Activated naive CD8-positive, alpha-beta T cell treated with anti-CD3 and anti-CD28 coated beads, Interleukin-2, amount 10 ng/mL, durations not matched to agents 7 days and 5 days (primary cell): ENCODE measurements at regions not wholly inside any gene's neighbourhood (a gene's known extent, or its start where the extent isn't known, plus 50 kb on each side); places are given as distances from the start of the nearest gene placed in this dataset.
"Not testable (repeated sequence)": the region's sequence is repeated elsewhere in the genome, so short reads cannot be mapped to it uniquely, and the experiment has no call there.

Experiments
- ATAC-seq: fragments of 150-1000 bp; cut with Tn5 transposase; one replicate; pipeline ENCODE4 v1.10.0; 2021; ENCODE audit warnings: low read depth, moderate library complexity
- POLR2A ChIA-PET: fragments of 350-600 bp; sonication (Branson Sonifier 250); formaldehyde crosslinking; loops from one replicate; lab custom pipeline; 2021; ENCODE audit warnings: antibody characterized with exemption; lab: Charles Lee
- DNase-seq: peaks from one replicate; pipeline ENCODE4 v3.0.0; 2021
- H3K27ac Mint-ChIP-seq: one replicate; pipeline ENCODE4 v1.8.0; 2022; ENCODE audit warnings: mild to moderate bottlenecking, mixed read lengths
- H3K27me3 Mint-ChIP-seq: one replicate; pipeline ENCODE4 v1.8.0; 2022; ENCODE audit warnings: mild to moderate bottlenecking, moderate library complexity, mixed read lengths
- H3K36me3 Mint-ChIP-seq: one replicate; pipeline ENCODE4 v1.8.0; 2021; ENCODE audit warnings: mild to moderate bottlenecking, mixed read lengths
- H3K4me1 Mint-ChIP-seq: one replicate; pipeline ENCODE4 v1.8.0; 2021; ENCODE audit warnings: mixed read lengths
- H3K4me3 Mint-ChIP-seq: one replicate; pipeline ENCODE4 v1.8.0; 2022; ENCODE audit warnings: mild to moderate bottlenecking, moderate library complexity, mixed read lengths
- H3K9me3 Mint-ChIP-seq: one replicate; pipeline ENCODE4 v1.8.0; 2021; ENCODE audit warnings: mixed read lengths

DNA sequence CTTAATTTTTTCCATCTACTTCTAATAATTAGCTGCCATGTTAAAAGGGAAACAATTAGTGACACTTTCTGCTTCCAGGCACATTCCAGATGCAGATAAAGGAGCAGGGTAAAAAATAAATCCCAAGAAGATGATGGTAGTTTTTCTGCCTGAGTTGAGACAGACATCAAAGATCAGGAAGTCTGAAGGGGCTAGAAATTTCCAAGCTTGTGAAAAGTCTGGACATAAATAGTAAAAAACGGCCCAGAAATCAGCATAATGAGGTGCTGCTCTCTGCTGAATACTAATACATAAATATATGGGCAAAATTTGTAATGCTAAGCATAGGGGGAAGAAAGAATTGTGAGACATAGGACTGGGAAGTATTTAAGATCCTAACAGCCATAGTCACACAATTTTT is 460.0 kb upstream of the RGS18 start:
- H3K27me3 Mint-ChIP-seq, result no peaks in the 10 kb centered on the region
- DNase-seq, result no peak

DNA sequence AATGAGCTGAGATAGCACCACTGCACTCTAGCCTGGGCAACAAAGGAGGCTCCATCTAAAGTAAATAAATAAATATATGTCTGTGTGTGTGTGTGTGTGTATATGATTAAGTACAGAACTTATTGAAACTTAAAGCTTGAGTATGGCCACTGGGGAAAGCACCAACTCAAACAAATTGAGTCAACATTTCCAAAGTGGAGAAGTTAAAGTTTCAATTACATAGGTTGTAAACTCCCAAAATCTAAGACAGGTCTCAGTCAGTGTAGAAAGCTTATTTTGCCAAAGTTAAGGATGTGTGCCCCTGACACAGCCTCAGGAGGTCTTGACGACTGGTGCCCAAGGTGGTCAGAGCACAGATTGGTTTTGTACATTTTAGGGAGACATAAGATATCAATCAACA is 458.9 kb upstream of the RGS18 start:
- Mint-ChIP-seq H3K27ac (no peak overlapping the region), H3K36me3 (no peaks in the 10 kb centered on the region), H3K4me1 (no peaks in the 10 kb centered on the region), H3K9me3 (no peaks in the 10 kb centered on the region), H3K27me3 (no peaks in the 10 kb centered on the region), H3K4me3 (no peak overlapping the region)
- DNase-seq (no peak), ATAC-seq (no peak)
- POLR2A ChIA-PET, result no interaction called here

More for the DNA sequence above, 460.0 kb upstream of the RGS18 start:
- Mint-ChIP-seq H3K27ac (no peak overlapping the region), H3K4me3 (no peak overlapping the region), H3K36me3 (no peaks in the 10 kb centered on the region), H3K4me1 (no peaks in the 10 kb centered on the region), H3K9me3 (peaks cover 3% of the 10 kb centered on the region)
- no peak for ATAC-seq
- POLR2A ChIA-PET, result no interaction called here

DNA sequence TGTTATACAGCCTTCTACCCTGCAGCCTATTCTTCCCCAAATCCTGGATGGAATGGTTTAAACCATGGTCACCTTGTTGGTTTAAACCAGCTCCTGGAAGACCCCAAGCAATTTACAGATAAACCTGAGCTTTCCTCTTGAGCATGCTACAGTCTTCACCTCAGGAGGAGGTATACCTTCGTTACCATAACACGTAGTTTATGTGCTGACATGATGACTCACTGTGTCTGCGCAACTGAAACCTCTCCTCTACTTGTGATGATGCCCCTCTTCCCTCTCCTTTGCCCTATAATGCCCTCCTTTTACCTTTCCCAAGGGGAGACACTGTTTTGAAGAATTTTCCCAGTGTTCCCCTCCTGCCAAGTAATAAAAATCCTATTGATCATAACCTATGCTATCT is 457.3 kb upstream of the RGS18 start:
- Mint-ChIP-seq H3K36me3 (no peaks in the 10 kb centered on the region), H3K27me3 (no peaks in the 10 kb centered on the region), H3K4me3 (no peak overlapping the region), H3K4me1 (no peaks in the 10 kb centered on the region), H3K27ac (no peak overlapping the region), H3K9me3 (no peaks in the 10 kb centered on the region)
- DNase-seq, result no peak
- ATAC-seq, result no peak
- POLR2A ChIA-PET, result no interaction called here

DNA sequence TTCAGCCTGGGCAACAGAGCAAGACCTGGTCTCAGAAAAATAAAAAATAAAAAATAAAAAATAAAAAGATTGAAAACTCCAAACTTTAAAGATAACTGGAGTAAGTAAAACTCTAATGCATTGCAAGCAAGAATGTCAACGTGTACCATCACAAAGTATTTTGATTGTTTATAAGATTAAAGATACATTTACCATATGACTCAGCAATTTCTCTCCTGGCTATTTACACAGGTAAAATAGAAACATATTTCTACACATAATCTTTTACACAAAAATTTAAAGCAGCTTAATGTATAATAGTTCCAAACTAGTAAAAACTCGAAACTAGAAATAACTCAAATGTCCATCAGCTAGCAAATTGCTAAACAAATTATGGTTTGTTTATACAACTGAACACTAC is 456.1 kb upstream of the RGS18 start:
- H3K27me3 Mint-ChIP-seq, result no peaks in the 10 kb centered on the region
- H3K4me3 Mint-ChIP-seq, result no peak overlapping the region
- no peaks in the 10 kb centered on the region for H3K9me3 Mint-ChIP-seq
- H3K4me1 Mint-ChIP-seq, result no peaks in the 10 kb centered on the region
- POLR2A ChIA-PET, result no interaction called here
- DNase-seq (no peak), ATAC-seq (no peak)
- H3K27ac Mint-ChIP-seq, result no peak overlapping the region
- H3K36me3 Mint-ChIP-seq, result no peaks in the 10 kb centered on the region

DNA sequence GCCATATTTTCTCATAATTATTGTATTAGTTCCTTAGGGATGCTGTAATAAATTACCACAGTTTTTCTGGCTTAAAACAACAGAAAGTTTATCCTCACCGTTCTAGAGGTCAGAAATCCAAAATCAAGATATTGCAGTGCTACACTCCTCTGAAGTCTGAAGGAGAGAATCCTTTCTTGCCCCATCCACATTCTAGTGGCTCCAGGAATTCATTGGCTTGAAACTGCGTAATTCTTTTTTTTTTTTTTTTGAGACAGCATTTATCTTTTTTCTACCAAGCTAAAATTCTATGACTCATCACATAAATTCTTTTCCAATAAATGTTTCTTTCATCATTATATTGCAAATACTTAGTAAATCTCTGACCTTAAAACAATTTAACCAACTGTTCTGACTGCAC is 451.0 kb upstream of the RGS18 start:
- ATAC-seq (no peak), DNase-seq (no peak)
- Mint-ChIP-seq H3K4me3 (no peak overlapping the region), H3K27ac (no peak overlapping the region), H3K4me1 (no peaks in the 10 kb centered on the region), H3K27me3 (no peaks in the 10 kb centered on the region), H3K36me3 (no peaks in the 10 kb centered on the region), H3K9me3 (no peaks in the 10 kb centered on the region)
- POLR2A ChIA-PET, result no interaction called here

DNA sequence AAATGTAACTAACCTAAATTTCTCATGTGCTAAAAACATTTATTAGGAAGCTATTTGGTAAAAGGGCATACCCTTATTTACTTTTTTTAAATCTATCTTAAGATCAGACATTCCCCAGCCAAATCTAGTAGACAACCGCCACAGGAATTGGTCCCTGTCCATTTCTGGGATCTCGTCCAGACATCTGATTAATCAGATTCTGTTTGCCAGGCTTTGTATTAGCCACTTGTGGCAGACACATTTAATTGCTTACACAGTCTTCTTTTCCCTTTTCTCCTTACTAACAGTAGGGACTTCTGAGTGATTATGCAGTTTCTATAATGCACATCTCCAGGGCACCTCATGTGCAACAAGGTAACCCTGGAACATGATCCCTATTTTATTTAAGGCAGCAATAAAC is 449.0 kb upstream of the RGS18 start:
- POLR2A ChIA-PET, result no interaction called here
- no peak for DNase-seq
- no peaks in the 10 kb centered on the region for H3K9me3 Mint-ChIP-seq
- no peaks in the 10 kb centered on the region for H3K4me1 Mint-ChIP-seq
- H3K27me3 Mint-ChIP-seq, result no peaks in the 10 kb centered on the region
- H3K4me3 Mint-ChIP-seq, result no peak overlapping the region
- no peak overlapping the region for H3K27ac Mint-ChIP-seq
- no peaks in the 10 kb centered on the region for H3K36me3 Mint-ChIP-seq
- ATAC-seq, result no peak

DNA sequence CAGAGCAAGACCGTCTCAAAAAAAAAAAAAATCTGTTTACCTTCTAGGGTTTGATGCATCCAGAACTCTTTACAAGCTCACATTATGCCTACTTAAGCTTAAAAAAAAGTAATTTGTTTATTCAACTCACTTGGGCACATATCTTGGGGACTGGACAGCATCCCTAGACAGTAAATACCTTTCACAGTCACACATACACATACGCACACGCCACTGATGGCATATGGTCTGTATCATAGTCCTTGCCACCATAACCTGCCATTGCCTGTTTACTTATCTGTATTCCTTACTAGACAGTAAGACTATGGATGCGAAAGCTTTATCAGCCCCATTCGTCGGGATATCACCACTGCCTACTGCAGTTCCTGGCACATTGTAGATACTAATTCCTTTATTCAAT is 446.3 kb upstream of the RGS18 start:
- Mint-ChIP-seq H3K36me3 (no peaks in the 10 kb centered on the region), H3K4me3 (no peak overlapping the region), H3K4me1 (no peaks in the 10 kb centered on the region), H3K9me3 (peaks cover 2% of the 10 kb centered on the region), H3K27ac (no peak overlapping the region), H3K27me3 (no peaks in the 10 kb centered on the region)
- ATAC-seq, result no peak
- DNase-seq, result no peak
- POLR2A ChIA-PET, result interaction anchor here (0.6 kb wide), 1 partner anchor 58 kb away, joined by 3 read pairs; no protein-coding TSS in a partner anchor

DNA sequence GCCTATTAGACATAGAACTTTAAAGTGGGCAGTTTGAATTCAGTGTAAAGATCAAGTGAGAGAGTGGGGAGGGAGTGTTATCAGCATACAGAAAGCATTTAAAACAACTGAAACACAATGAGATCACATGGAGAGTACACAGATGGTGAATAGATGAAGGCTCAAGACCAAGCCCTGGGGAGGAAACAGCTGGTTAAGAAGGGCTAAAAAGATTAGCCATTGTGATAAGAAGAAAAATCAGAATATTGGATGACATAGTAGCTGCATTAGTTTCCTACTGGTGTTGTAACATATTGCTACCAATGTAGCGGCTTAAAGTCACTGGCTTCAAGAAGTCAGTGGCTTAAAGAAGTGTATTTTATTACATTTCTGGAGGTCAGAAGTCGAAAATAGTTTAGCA is 443.4 kb upstream of the RGS18 start:
- H3K27ac Mint-ChIP-seq, result no peak overlapping the region
- POLR2A ChIA-PET, result no interaction called here

DNA sequence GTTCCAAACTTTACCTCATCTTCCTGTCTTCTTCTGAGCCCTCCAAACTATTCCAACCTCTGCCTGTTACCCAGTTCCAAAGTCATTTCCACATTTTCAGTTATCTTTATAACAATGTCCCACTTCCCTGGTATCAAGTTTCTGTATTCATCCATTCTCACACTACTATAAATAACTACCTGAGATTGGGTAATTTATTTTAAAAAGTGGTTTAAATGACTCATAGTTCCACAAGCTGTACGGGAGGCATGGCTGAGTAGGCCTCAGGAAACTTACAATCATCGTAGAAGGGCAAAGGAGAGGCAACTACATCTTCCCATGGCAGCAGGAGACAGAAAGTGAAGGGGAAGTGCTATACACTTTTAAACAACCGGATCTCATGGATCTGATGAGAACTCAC is 428.5 kb upstream of the RGS18 start:
- Mint-ChIP-seq H3K27ac (no peak overlapping the region), H3K27me3 (no peaks in the 10 kb centered on the region), H3K4me1 (no peaks in the 10 kb centered on the region), H3K9me3 (no peaks in the 10 kb centered on the region), H3K4me3 (no peak overlapping the region), H3K36me3 (no peaks in the 10 kb centered on the region)
- POLR2A ChIA-PET, result no interaction called here
- ATAC-seq, result no peak
- no peak for DNase-seq

More for the DNA sequence above, 443.4 kb upstream of the RGS18 start:
- DNase-seq (no peak), ATAC-seq (no peak)
- H3K27me3 Mint-ChIP-seq, result no peaks in the 10 kb centered on the region
- no peaks in the 10 kb centered on the region for H3K36me3 Mint-ChIP-seq
- H3K9me3 Mint-ChIP-seq, result peaks cover 2% of the 10 kb centered on the region
- no peaks in the 10 kb centered on the region for H3K4me1 Mint-ChIP-seq
- no peak overlapping the region for H3K4me3 Mint-ChIP-seq

DNA sequence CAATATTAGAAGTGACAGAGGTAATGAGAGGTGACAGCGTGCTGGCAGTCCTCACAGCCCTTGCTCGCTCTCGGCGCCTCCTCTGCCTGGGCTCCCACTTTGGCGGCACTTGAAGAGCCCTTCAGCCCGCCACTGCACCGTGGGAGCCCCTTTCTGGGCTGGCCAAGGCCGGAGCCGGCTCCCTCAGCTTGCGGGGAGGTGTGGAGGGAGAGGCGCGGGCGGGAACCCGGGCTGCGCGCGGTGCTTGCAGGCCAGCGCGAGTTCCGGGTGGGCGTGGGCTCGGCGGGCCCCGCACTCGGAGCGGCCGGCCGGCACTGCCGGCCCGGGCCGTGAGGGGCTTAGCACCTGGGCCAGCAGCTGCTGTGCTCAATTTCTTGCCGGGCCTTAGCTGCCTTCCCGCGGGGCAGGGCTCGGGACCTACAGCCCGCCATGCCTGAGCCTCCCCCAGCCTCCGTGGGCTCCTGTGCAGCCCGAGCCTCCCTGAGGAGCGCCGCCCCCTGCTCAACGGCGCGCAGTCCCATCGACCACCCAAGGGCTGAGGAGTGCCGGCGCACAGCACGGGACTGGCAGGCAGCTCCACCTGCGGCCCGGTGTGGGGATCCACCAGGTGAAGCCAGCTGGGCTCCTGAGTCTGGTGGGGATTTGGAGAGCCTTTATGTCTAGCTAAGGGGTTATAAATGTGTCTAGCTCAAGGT is 426.5 kb upstream of the RGS18 start:
- ATAC-seq, H3K4me1 Mint-ChIP-seq, H3K27me3 Mint-ChIP-seq, H3K4me3 Mint-ChIP-seq, H3K27ac Mint-ChIP-seq, H3K36me3 Mint-ChIP-seq, POLR2A ChIA-PET, H3K9me3 Mint-ChIP-seq, DNase-seq: not testable (repeated sequence)

DNA sequence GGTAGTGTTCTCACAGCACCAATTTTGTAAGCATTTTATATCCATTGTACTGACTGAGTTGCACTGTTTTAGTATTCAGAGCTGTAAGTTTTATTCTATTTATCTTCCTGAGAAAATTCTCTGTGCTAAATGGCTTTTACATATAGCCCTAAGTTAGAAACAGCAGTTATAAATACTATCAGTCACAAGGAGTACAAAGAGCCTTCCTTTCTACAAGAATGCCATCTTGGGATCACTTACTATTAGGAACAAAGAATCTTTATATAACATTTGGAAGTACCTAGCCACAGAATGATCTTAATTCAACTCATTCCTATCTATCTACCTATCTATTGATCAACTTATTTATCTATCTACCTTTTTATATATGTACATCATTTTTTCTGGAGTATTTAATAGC is 423.9 kb upstream of the RGS18 start:
- Mint-ChIP-seq H3K36me3 (no peaks in the 10 kb centered on the region), H3K9me3 (no peaks in the 10 kb centered on the region), H3K4me1 (no peaks in the 10 kb centered on the region), H3K27me3 (no peaks in the 10 kb centered on the region), H3K4me3 (no peak overlapping the region), H3K27ac (no peak overlapping the region)
- DNase-seq (no peak), ATAC-seq (no peak)
- POLR2A ChIA-PET, result interaction anchor here (0.5 kb wide), 1 partner anchor 12 kb away, joined by 3 read pairs; no protein-coding TSS in a partner anchor

DNA sequence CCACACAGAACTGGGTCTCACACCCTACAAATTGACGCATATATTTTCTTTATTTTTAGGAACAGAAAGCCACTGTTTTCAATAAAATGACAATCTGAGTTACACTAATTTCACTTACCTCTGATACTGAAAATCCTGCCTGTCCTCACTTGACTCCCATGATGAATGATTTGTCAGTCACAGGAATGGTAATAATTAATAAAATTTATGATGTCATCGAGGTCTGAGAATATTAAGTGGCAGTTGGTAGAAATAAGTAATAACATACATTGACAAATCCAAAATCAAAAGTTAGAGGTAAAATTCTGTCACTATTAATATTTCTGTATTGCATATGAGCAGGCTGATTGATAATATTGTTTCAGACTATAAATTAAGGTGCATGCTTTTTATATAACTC is 418.7 kb upstream of the RGS18 start:
- Mint-ChIP-seq H3K4me3 (no peak overlapping the region), H3K27me3 (no peaks in the 10 kb centered on the region), H3K27ac (no peak overlapping the region)

DNA sequence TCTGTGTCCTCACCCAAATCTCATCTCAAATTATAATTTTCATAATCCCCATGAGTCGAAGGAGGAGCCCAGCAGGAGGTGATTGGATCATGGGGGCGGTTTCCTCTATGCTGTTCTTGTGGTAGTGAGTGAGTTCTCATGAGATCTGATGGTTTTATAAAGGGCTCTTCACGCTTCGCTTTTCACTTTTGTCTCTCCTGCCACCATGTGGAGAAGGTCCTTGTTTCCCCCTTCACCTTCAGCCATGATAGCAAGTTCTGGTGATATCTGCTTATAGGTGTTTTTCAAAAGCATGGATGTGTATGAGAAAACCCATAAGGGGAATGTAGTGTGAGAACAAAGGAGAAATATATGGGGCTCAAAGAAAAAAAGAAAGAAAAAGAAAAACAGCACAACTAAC is 405.9 kb upstream of the RGS18 start:
- ATAC-seq (no peak), DNase-seq (no peak)
- POLR2A ChIA-PET, result no interaction called here
- peaks cover 1% of the 10 kb centered on the region for H3K9me3 Mint-ChIP-seq
- no peak overlapping the region for H3K4me3 Mint-ChIP-seq
- H3K36me3 Mint-ChIP-seq, result no peaks in the 10 kb centered on the region
- H3K27ac Mint-ChIP-seq, result no peak overlapping the region
- no peaks in the 10 kb centered on the region for H3K27me3 Mint-ChIP-seq
- H3K4me1 Mint-ChIP-seq, result no peaks in the 10 kb centered on the region

More for the DNA sequence above, 418.7 kb upstream of the RGS18 start:
- POLR2A ChIA-PET, result no interaction called here
- no peaks in the 10 kb centered on the region for H3K36me3 Mint-ChIP-seq
- no peaks in the 10 kb centered on the region for H3K4me1 Mint-ChIP-seq
- ATAC-seq, result no peak
- no peaks in the 10 kb centered on the region for H3K9me3 Mint-ChIP-seq
- DNase-seq, result no peak

DNA sequence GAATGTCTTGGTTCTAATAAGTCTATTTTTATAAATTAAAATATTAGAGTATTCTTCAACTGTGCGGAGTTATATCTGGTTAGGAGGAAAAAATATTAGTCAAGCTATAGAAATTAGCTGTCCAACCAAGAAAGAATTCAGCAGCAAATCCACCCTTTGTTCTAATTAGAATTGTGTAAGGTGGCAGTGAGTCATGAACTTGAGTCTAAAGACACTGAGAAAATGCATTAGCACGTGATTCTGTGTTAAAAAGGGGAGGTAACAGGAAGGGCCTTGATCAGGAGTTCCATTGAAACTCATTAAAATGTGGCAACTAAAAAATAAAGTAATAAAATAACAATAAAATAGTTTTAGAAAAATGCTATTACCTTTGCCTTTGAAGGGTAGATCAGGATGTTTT is 398.2 kb upstream of the RGS18 start:
- no peaks in the 10 kb centered on the region for H3K27me3 Mint-ChIP-seq
- no peaks in the 10 kb centered on the region for H3K36me3 Mint-ChIP-seq
- no peak overlapping the region for H3K27ac Mint-ChIP-seq
- POLR2A ChIA-PET, result no interaction called here
- H3K4me3 Mint-ChIP-seq, result no peak overlapping the region
- DNase-seq (no peak), ATAC-seq (no peak)
- H3K4me1 Mint-ChIP-seq, result no peaks in the 10 kb centered on the region
- peaks cover 3% of the 10 kb centered on the region for H3K9me3 Mint-ChIP-seq
